Neural progenitor cell (in vitro differentiated cells): ENCODE measurements at regions not wholly inside any gene's neighbourhood (a gene's known extent, or its start where the extent isn't known, plus 50 kb on each side); places are given as distances from the start of the nearest gene placed in this dataset.

Experiments used
- DNase-seq: peaks from one replicate; pipeline ENCODE4 v3.0.0-alpha.2; 2016; ENCODE audit warnings: low spot score
- H2AFZ ChIP-seq: fragments of 200-600 bp; sonication (generic); replicated peaks from 2 replicates; pipeline ENCODE4 v1.6.1; 2016; ENCODE audit warnings: antibody characterized with exemption
- H3F3A ChIP-seq: fragments of 200-600 bp; sonication (generic); 2 replicates; pipeline ENCODE4 v1.6.1; 2016; ENCODE audit warnings: antibody characterized with exemption, low read depth
- H3K27ac ChIP-seq: fragments of 200-600 bp; sonication (generic); 2 replicates; pipeline ENCODE4 v1.5.1; 2016; ENCODE audit warnings: mild to moderate bottlenecking
- H3K27me3 ChIP-seq: fragments of 200-600 bp; sonication (generic); 2 replicates; pipeline ENCODE4 v1.6.1; 2016; ENCODE audit warnings: mild to moderate bottlenecking, moderate library complexity
- H3K36me3 ChIP-seq: fragments of 200-600 bp; sonication (generic); 2 replicates; pipeline ENCODE4 v1.5.1; 2016
- H3K4me1 ChIP-seq: fragments of 200-600 bp; sonication (generic); 2 replicates; pipeline ENCODE4 v1.6.1; 2016; ENCODE audit warnings: mixed run types
- H3K4me2 ChIP-seq: fragments of 200-600 bp; sonication (generic); 2 replicates; pipeline ENCODE4 v1.6.1; 2016
- H3K4me3 ChIP-seq: fragments of 200-600 bp; sonication (generic); 2 replicates; pipeline ENCODE4 v1.5.1; 2016
- H3K79me2 ChIP-seq: fragments of 200-600 bp; sonication (generic); 2 replicates; pipeline ENCODE4 v1.6.1; 2016; ENCODE audit warnings: low read depth
- H3K9ac ChIP-seq: fragments of 200-600 bp; sonication (generic); 2 replicates; pipeline ENCODE4 v1.6.1; 2016
- H3K9me3 ChIP-seq: fragments of 200-600 bp; sonication (generic); 2 replicates; pipeline ENCODE4 v1.5.1; 2016; ENCODE audit warnings: low read depth
- H4K20me1 ChIP-seq: fragments of 200-600 bp; sonication (generic); 2 replicates; pipeline ENCODE4 v1.6.1; 2016; ENCODE audit warnings: low read depth
- H3K27ac Mint-ChIP-seq: 3 replicates; pipeline ENCODE4 v1.8.0; 2021; ENCODE audit warnings: mixed read lengths
- H3K27me3 Mint-ChIP-seq: 2 replicates; pipeline ENCODE4 v1.8.0; 2022; ENCODE audit warnings: low read depth, mild to moderate bottlenecking, inconsistent platforms, moderate library complexity, mixed read lengths; ENCODE audit not compliant: insufficient read depth
- H3K36me3 Mint-ChIP-seq: 3 replicates; pipeline ENCODE4 v1.8.0; 2021; ENCODE audit warnings: mixed read lengths
- H3K4me1 Mint-ChIP-seq: 3 replicates; pipeline ENCODE4 v1.8.0; 2021; ENCODE audit warnings: mixed read lengths
- H3K4me3 Mint-ChIP-seq: 3 replicates; pipeline ENCODE4 v1.8.0; 2021; ENCODE audit warnings: mild to moderate bottlenecking, moderate library complexity, mixed read lengths
- H3K9me3 Mint-ChIP-seq: 3 replicates; pipeline ENCODE4 v1.8.0; 2020; ENCODE audit warnings: mixed read lengths
- EZH2 ChIP-seq: fragments of 200-600 bp; sonication (generic); IDR thresholded peaks from 2 replicates; pipeline ENCODE4 v1.6.1; 2017; ENCODE audit warnings: antibody characterized with exemption, mild to moderate bottlenecking, moderate library complexity
- EZH2phosphoT487 ChIP-seq: fragments of 200-600 bp; sonication (generic); IDR thresholded peaks from 2 replicates; pipeline ENCODE4 v1.6.1; 2017; ENCODE audit warnings: antibody characterized with exemption
- TF ChIP-seq, protein P1 (sequence below): fragments of 200-600 bp; sonication (generic); IDR thresholded peaks from 2 replicates; pipeline ENCODE4 v1.5.1; 2017; ENCODE audit warnings: antibody characterized with exemption, mild to moderate bottlenecking

GRCh38 chr12:64946132-64946829, 121.8 kb downstream of the TBC1D30 start:
- Histone ChIP-seq H3F3A (peaks cover 5% of the 10 kb centered on the region), H3K27me3 (no peaks in the 10 kb centered on the region), H3K4me1 (peaks cover 5% of the 10 kb centered on the region), H3K36me3 (no peaks in the 10 kb centered on the region), H2AFZ (peak overlapping the region; percentile 57), H4K20me1 (no peaks in the 10 kb centered on the region), H3K4me2 (peak overlapping the region; percentile 31), H3K9ac (no peak overlapping the region), H3K4me3 (no peak overlapping the region), H3K79me2 (no peaks in the 10 kb centered on the region), H3K27ac (no peak overlapping the region), H3K9me3 (no peaks in the 10 kb centered on the region)
- DNase-seq, result no peak
- Mint-ChIP-seq H3K36me3 (no peaks in the 10 kb centered on the region), H3K4me3 (no peak overlapping the region), H3K9me3 (no peaks in the 10 kb centered on the region), H3K27ac (no peak overlapping the region), H3K27me3 (peaks cover 2% of the 10 kb centered on the region), H3K4me1 (peaks cover 3% of the 10 kb centered on the region)
- TF ChIP-seq, protein P1, sequence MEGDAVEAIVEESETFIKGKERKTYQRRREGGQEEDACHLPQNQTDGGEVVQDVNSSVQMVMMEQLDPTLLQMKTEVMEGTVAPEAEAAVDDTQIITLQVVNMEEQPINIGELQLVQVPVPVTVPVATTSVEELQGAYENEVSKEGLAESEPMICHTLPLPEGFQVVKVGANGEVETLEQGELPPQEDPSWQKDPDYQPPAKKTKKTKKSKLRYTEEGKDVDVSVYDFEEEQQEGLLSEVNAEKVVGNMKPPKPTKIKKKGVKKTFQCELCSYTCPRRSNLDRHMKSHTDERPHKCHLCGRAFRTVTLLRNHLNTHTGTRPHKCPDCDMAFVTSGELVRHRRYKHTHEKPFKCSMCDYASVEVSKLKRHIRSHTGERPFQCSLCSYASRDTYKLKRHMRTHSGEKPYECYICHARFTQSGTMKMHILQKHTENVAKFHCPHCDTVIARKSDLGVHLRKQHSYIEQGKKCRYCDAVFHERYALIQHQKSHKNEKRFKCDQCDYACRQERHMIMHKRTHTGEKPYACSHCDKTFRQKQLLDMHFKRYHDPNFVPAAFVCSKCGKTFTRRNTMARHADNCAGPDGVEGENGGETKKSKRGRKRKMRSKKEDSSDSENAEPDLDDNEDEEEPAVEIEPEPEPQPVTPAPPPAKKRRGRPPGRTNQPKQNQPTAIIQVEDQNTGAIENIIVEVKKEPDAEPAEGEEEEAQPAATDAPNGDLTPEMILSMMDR, result no peak
- TF ChIP-seq EZH2phosphoT487 (no peak), EZH2 (no peak)

GRCh38 chr12:64950711-64951298, 126.4 kb downstream of the TBC1D30 start:
- Mint-ChIP-seq H3K36me3 (no peaks in the 10 kb centered on the region), H3K27ac (no peak overlapping the region), H3K4me1 (peaks cover 3% of the 10 kb centered on the region), H3K9me3 (no peaks in the 10 kb centered on the region), H3K4me3 (no peak overlapping the region), H3K27me3 (no peaks in the 10 kb centered on the region)
- no peak overlapping the region for H3K4me2 ChIP-seq
- H3K27ac ChIP-seq, result no peak overlapping the region
- no peak overlapping the region for H3K4me3 ChIP-seq
- no peak overlapping the region for H3K9ac ChIP-seq
- H3K36me3 ChIP-seq, result no peaks in the 10 kb centered on the region
- no peaks in the 10 kb centered on the region for H3K79me2 ChIP-seq
- H3K9me3 ChIP-seq, result no peaks in the 10 kb centered on the region
- no peaks in the 10 kb centered on the region for H3K27me3 ChIP-seq
- no peak overlapping the region for H2AFZ ChIP-seq
- peaks cover 5% of the 10 kb centered on the region for H3K4me1 ChIP-seq
- no peaks in the 10 kb centered on the region for H4K20me1 ChIP-seq
- DNase-seq, result no peak
- peaks cover 5% of the 10 kb centered on the region for H3F3A ChIP-seq
- TF ChIP-seq EZH2 (no peak), EZH2phosphoT487 (no peak)
- TF ChIP-seq, protein P1, result no peak

DNA sequence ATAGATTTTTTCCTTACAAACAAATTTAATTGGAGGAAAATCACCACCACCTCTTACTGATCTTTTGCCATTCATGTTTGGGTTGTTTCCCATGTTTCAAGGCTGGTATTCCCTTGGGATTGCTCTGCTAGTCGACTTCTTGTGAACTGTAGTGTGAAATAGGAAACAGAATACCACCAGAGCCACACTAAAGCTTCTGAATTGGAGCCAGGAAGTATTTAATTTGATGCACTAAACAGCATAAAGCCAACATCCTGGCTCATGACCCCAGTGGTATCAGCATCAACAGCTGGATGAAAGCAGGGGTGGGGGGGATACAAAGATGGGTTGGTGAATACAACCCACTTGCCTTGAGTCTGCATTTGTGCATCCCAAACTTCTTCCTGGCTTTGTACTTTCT, 127.5 kb downstream of the TBC1D30 start:
- no peaks in the 10 kb centered on the region for H3K36me3 Mint-ChIP-seq
- Histone ChIP-seq H3K27me3 (no peaks in the 10 kb centered on the region), H3K4me2 (no peak overlapping the region), H3K27ac (no peak overlapping the region), H3K36me3 (no peaks in the 10 kb centered on the region), H3K9me3 (no peaks in the 10 kb centered on the region), H3K79me2 (no peaks in the 10 kb centered on the region), H3K4me1 (no peaks in the 10 kb centered on the region), H3F3A (no peaks in the 10 kb centered on the region), H2AFZ (no peak overlapping the region), H3K4me3 (no peak overlapping the region), H4K20me1 (no peaks in the 10 kb centered on the region), H3K9ac (no peak overlapping the region)
- H3K27ac Mint-ChIP-seq, result no peak overlapping the region
- no peak overlapping the region for H3K4me3 Mint-ChIP-seq
- TF ChIP-seq EZH2phosphoT487 (no peak), EZH2 (no peak)
- TF ChIP-seq, protein P1, result no peak
- H3K9me3 Mint-ChIP-seq, result no peaks in the 10 kb centered on the region
- no peaks in the 10 kb centered on the region for H3K4me1 Mint-ChIP-seq
- DNase-seq, result no peak
- no peaks in the 10 kb centered on the region for H3K27me3 Mint-ChIP-seq
